KMS-11 (cell line): ENCODE measurements at regions not wholly inside any gene's neighbourhood (a gene's known extent, or its start where the extent isn't known, plus 50 kb on each side); places are given as distances from the start of the nearest gene placed in this dataset.

ENCODE experiments used
- H2AFZ ChIP-seq: fragments of 200-600 bp; sonication (generic); 2 replicates; pipeline ENCODE4 v1.6.1; 2016; ENCODE audit warnings: antibody characterized with exemption, mixed run types, low read depth
- H3K27ac ChIP-seq: fragments of 200-600 bp; sonication (generic); 2 replicates; pipeline ENCODE4 v1.6.1; 2016; ENCODE audit warnings: mild to moderate bottlenecking, mixed run types
- H3K27me3 ChIP-seq: fragments of 200-600 bp; sonication (generic); 2 replicates; pipeline ENCODE4 v1.6.1; 2017; ENCODE audit warnings: mild to moderate bottlenecking, low read depth, mixed run types, moderate library complexity; ENCODE audit not compliant: insufficient read depth
- H3K36me3 ChIP-seq: fragments of 200-600 bp; sonication (generic); 2 replicates; pipeline ENCODE4 v1.6.1; 2017; ENCODE audit warnings: mild to moderate bottlenecking, mixed run types; ENCODE audit not compliant: insufficient read depth
- H3K4me1 ChIP-seq: fragments of 200-600 bp; sonication (generic); 2 replicates; pipeline ENCODE4 v1.6.1; 2016; ENCODE audit warnings: mild to moderate bottlenecking, low read depth, mixed run types; ENCODE audit not compliant: poor library complexity, severe bottlenecking
- H3K4me2 ChIP-seq: fragments of 200-600 bp; sonication (generic); 2 replicates; pipeline ENCODE4 v1.7.0; 2016; ENCODE audit warnings: mild to moderate bottlenecking, mixed run types
- H3K4me3 ChIP-seq: fragments of 200-600 bp; sonication (generic); IDR thresholded peaks from 2 replicates; pipeline ENCODE4 v1.6.1; 2017; ENCODE audit warnings: low read depth, low read length, mixed read lengths; ENCODE audit not compliant: insufficient read depth
- H3K79me2 ChIP-seq: fragments of 200-600 bp; sonication (generic); 2 replicates; pipeline ENCODE4 v1.6.1; 2016; ENCODE audit warnings: low read depth, mixed run types; ENCODE audit not compliant: insufficient read depth
- H3K9ac ChIP-seq: fragments of 200-600 bp; sonication (generic); 2 replicates; pipeline ENCODE4 v1.6.1; 2016; ENCODE audit warnings: mild to moderate bottlenecking, mixed run types
- H4K20me1 ChIP-seq: fragments of 200-600 bp; sonication (generic); 2 replicates; pipeline ENCODE4 v1.6.1; 2016; ENCODE audit warnings: mild to moderate bottlenecking, mixed run types; ENCODE audit not compliant: insufficient read depth
- CTCF ChIP-seq: fragments of 200-600 bp; sonication (generic); conservative IDR thresholded peaks from 2 replicates; pipeline ENCODE4 v1.6.1; 2017; ENCODE audit warnings: low read depth, mild to moderate bottlenecking, antibody characterized with exemption, low read length, moderate library complexity, mixed read lengths

GRCh38 chr14:104509673-104510072, 69.9 kb upstream of the C14orf180 start:
- no peak overlapping the region for H3K4me3 ChIP-seq
- no peaks in the 10 kb centered on the region for H3K4me1 ChIP-seq

GRCh38 chr14:104510216-104510615, 69.3 kb upstream of the C14orf180 start:
- no peak overlapping the region for H3K4me2 ChIP-seq
- H3K79me2 ChIP-seq: no peaks in the 10 kb centered on the region
- no peaks in the 10 kb centered on the region for H3K4me1 ChIP-seq
- no peak overlapping the region for H3K9ac ChIP-seq
- peaks cover 5% of the 10 kb centered on the region; the same call in 1 of the 2 replicates for H3K27me3 ChIP-seq
- no peak for TF ChIP-seq CTCF
- no peaks in the 10 kb centered on the region for H3K36me3 ChIP-seq
- H4K20me1 ChIP-seq: no peaks in the 10 kb centered on the region
- H3K4me3 ChIP-seq: no peak overlapping the region
- no peak overlapping the region for H3K27ac ChIP-seq
- no peak overlapping the region for H2AFZ ChIP-seq

More at GRCh38 chr14:104509673-104510072, 69.9 kb upstream of the C14orf180 start:
- H3K27ac ChIP-seq: no peak overlapping the region
- no peak overlapping the region for H3K9ac ChIP-seq
- H3K27me3 ChIP-seq: peaks cover 3% of the 10 kb centered on the region; the same call in 1 of the 2 replicates
- H4K20me1 ChIP-seq: no peaks in the 10 kb centered on the region
- H3K4me2 ChIP-seq: no peak overlapping the region
- no peaks in the 10 kb centered on the region for H3K36me3 ChIP-seq
- H2AFZ ChIP-seq: no peak overlapping the region
- TF ChIP-seq CTCF: no peak
- no peaks in the 10 kb centered on the region for H3K79me2 ChIP-seq

GRCh38 chr14:104510794-104511611, 68.6 kb upstream of the C14orf180 start:
- no peak overlapping the region for H3K27ac ChIP-seq
- no peak overlapping the region for H3K9ac ChIP-seq
- H3K4me1 ChIP-seq: no peaks in the 10 kb centered on the region
- no peaks in the 10 kb centered on the region for H3K79me2 ChIP-seq
- no peaks in the 10 kb centered on the region for H3K36me3 ChIP-seq
- H4K20me1 ChIP-seq: no peaks in the 10 kb centered on the region
- no peak overlapping the region for H3K4me3 ChIP-seq
- no peak for TF ChIP-seq CTCF
- no peak overlapping the region for H2AFZ ChIP-seq
- H3K27me3 ChIP-seq: peaks cover 7% of the 10 kb centered on the region; the same call in 1 of the 2 replicates
- H3K4me2 ChIP-seq: no peak overlapping the region

- no peaks in the 10 kb centered on the region for H3K36me3 ChIP-seq
- no peaks in the 10 kb centered on the region for H3K4me1 ChIP-seq
- H3K4me3 ChIP-seq: no peak overlapping the region
- H3K79me2 ChIP-seq: no peaks in the 10 kb centered on the region
- H3K27ac ChIP-seq: no peak overlapping the region
- peaks cover 7% of the 10 kb centered on the region; the same call in 1 of the 2 replicates for H3K27me3 ChIP-seq
- no peak overlapping the region for H3K9ac ChIP-seq
- no peaks in the 10 kb centered on the region for H4K20me1 ChIP-seq
- H2AFZ ChIP-seq: no peak overlapping the region
- TF ChIP-seq CTCF: no peak
- no peak overlapping the region for H3K4me2 ChIP-seq
Measured at GRCh38 chr14:104512061-104512460, 67.5 kb upstream of the C14orf180 start.
